ENCODE measurements at regions not wholly inside any gene's neighbourhood (a gene's known extent, or its start where the extent isn't known, plus 50 kb on each side); places are given as distances from the start of the nearest gene placed in this dataset.
"Not testable (repeated sequence)": the region's sequence is repeated elsewhere in the genome, so short reads cannot be mapped to it uniquely, and the experiment has no call there.

GRCh38 chr4:81704461-81704860 is 232.8 kb upstream of the RASGEF1B start:
- DNase-seq, result no peak

GRCh38 chr4:81700189-81700588 is 228.5 kb upstream of the RASGEF1B start:
- no peak for DNase-seq

DNA sequence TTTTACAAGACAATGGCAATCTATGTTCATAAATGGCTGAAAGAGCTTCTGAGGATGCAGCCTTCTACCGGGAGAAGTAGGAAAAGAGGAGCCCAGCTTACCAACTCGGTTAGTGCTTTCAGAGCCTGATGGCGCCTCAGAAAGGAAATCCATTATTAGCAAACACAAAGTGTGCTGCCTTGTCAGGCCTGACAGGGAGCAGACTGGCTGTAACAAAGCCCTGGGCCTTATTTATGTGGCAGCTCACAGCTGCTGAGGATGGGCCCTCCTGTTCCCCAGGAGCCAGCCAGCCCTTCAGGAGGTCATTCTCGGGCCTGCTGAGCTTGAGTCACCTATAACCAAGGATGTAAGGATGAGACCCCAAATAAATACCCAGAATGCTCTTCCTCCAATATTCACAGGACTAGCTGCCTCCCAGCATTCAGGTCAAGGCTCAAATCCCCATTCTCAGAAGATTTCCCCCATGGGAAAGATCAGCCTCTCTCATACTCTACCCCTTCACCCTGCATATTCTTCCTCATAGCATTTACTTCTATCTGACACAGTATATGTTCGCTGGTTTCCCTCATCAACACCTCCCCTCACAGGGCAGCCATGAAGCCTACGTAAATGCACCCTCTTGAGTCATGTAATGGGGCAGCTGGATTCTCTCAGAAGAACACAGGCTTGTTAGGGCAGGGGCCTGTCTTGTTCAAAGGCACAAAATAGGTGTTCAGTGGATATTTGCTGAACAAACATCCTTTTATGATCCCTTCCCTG is 227.0 kb upstream of the RASGEF1B start:
- no peak for DNase-seq

DNA sequence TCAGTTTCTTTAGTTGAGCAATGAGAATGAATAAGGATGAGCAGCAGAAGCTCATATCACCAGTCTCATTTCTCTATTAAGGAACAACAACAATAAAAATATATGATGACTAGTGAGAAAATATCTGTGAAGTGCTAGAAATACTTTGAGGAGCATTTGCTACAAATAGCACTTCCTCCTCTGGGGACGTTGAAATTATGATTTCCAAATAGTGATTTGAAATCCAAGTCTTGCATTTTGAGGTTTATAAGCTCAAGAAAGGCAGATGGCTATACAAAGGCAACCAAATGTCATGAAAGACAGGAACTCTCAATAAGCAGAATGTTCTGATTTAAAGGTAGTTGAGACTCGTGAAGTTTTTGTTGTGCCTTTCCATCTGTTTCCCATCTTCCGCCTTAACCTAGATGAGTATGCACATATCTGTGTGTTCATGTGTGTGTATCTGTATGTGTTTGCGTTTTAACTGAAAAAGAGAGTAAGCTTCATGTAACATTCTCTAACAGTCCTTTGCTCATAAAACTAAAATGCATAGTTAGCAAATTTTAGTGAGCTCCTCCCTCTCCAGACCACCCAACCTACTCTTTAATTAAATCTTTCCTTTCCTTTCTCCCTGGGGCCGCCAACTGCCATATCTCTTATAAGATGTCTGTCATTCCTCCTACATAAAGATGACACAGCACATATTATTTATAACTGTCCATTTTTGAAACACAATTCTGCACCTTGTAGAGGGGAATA is 222.6 kb upstream of the RASGEF1B start:
- no peak for DNase-seq

DNA sequence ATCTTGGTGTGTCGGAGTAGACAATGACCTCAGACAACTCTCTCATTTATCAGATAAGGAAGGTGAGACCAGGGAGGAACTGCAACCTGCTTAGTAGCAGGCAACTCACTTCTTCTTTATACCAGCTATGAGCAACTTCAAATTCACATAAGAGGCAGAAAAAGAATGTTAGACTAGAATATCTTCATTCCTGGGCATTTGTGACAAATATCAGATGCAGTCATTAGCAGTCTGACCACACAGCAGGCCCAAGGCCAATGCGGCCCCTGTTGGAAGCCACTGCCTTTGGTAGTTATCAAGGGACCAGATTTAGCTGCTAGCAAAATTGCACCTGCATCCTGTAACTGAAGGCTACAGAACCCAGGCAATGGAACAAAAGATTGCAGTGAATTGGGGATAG is 219.2 kb upstream of the RASGEF1B start:
- DNase-seq, result no peak

DNA sequence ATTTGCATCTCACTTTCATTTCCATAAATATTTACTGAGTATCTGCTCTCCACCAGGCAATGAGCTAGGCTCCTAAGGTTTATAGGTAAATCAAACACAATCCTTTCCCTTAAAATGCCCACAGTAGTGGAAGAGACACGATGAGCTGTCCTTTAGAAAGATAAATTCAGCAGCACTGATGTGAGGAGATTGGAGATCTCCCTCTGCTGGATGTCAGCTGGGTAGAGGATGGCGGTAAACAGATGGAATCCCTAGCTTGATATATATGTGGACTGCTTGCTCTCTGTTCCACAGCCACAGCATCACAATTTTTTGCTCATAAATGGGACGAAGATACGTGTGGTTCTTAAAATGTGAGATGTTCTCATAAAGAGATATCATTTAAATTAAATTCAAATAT is 216.4 kb upstream of the RASGEF1B start:
- no peak for DNase-seq

DNA sequence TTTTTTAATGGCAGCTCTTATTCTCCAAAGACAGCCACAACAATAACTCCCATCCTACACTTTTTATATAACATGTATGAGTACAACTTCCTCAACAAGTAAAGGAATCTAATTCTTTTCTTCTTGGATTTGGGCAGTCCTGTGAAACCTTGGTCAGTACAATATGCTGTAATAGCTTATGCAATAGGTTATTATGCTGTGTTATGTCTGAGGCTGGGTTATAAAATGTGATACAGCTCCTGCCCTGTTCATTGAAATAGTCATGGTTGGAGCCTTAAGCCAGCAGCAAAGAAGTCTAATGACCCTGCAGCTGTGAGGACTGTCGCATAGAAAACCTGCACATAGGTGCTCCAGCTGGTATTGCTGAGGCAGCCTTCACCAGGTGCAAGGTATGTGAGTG is 215.8 kb upstream of the RASGEF1B start:
- DNase-seq, result no peak

DNA sequence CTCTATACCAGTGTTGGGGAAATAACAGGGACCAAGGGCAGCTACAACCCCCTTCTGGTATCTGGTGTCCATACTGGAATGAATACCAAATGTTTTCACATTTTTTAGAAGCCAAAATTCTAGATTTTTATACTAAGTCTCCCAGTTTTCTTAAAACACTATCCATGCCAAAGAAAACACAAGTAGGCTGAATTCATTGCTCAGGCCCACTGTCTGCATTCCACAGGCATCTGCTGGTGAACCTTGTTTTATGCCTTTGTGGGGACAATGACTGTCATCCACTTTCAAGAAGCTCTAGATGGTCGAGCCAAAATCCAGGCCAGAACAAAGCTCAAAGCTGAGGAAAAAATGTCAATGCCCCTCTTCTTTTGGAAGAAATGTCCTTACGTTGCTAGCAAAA is 213.4 kb upstream of the RASGEF1B start:
- DNase-seq, result no peak

GRCh38 chr4:81684352-81684751 is 212.6 kb upstream of the RASGEF1B start:
- DNase-seq, result no peak

GRCh38 chr4:81682492-81682891 is 210.8 kb upstream of the RASGEF1B start:
- DNase-seq, result no peak

DNA sequence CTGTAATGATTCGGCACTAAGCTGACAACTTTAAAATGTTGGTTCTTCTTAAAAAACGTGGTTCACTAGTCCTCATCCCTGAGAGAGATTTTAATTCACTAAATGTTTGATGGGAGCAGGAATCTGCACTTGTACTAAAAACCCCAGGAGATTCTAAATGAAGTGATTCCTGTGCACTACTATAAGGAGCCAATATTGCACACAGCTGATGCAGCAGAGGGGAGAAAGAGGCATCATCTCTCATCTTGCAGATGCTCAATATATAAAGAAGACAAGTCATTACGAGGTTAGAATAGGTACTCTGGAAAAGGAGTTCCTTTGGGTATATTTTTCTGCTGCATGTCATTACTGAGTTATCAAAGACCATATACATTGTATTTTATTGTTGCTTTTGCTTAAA is 207.6 kb upstream of the RASGEF1B start:
- DNase-seq, result no peak

- DNase-seq, result no peak
Observed at GRCh38 chr4:81678801-81679200, 207.1 kb upstream of the RASGEF1B start.

- DNase-seq, result no peak
Observed at GRCh38 chr4:81676537-81676936, 204.8 kb upstream of the RASGEF1B start.

GRCh38 chr4:81675791-81676393 is 204.2 kb upstream of the RASGEF1B start:
- no peak for DNase-seq

- DNase-seq, result no peak
Observed at GRCh38 chr4:81673961-81674360, 202.3 kb upstream of the RASGEF1B start.

DNA sequence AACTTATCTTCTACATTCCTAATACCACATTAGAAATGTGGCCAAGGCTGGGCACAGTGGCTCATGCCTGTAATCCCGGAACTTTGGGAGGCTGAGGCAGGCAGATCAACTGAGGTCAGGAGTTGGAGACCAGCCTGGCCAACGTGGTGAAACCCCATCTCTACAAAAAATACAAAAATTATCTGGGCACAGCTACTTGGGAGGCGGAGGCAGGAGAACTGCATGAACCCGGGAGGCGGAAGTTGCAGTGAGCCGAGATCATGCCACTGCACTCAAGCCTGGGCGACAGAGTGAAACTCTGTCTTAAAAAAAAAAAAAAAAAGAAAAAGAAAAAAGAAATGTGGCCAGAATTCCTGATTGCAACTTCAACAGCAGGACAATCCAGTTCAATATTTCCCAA is 196.6 kb upstream of the RASGEF1B start:
- DNase-seq, result not testable (repeated sequence)

- no peak for DNase-seq
Observed at GRCh38 chr4:81667539-81667938, 195.8 kb upstream of the RASGEF1B start.

GRCh38 chr4:81666491-81666890 is 194.8 kb upstream of the RASGEF1B start:
- DNase-seq, result no peak

DNA sequence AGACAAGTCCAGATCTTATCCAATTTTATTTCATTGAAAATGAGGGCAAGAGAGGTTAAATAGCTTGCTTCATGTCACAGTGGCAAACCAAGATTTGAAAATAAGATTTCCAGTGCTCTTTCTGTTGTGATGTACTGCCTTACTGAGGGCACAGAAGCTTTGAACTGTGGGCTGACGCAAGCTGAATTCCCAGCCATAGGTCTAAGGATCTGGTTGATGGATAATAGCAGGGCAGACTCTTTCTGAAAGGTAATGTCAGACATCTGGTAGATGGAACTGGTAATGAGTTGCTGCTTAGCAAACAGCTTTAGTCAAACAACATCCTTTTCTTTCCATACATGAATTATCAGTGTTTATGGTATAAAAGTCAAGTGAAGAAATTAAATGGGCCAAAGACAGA is 193.9 kb upstream of the RASGEF1B start:
- DNase-seq, result no peak

DNA sequence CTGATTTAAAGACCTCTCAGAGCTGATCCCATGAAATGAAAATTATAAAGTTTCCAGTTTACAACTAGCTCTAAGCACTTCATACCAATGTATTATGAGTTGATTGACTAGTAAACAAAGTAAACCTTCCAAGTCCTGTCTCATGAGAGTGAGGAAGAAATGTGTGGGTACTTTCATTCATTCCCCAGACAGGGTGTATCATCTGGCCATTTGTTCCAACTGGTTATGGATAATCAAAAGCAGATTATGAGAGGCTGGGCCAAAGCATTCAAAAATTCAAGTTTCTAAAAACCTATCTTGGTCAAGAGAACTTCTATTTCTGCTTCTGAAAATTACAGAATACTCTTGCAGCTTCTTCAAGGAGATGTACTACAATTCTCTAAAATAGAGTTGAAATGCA is 193.3 kb upstream of the RASGEF1B start:
- no peak for DNase-seq

GRCh38 chr4:81664079-81664478 is 192.4 kb upstream of the RASGEF1B start:
- DNase-seq, result no peak

- no peak for DNase-seq
Observed at GRCh38 chr4:81663368-81663767, 191.7 kb upstream of the RASGEF1B start.

GRCh38 chr4:81659051-81659450 is 187.3 kb upstream of the RASGEF1B start:
- DNase-seq, result no peak

- no peak for DNase-seq
Observed at GRCh38 chr4:81652069-81652478, 180.4 kb upstream of the RASGEF1B start.

Data from dermis blood vessel endothelial cell (primary cell).